ENCODE measurements at regions not wholly inside any gene's neighbourhood (a gene's known extent, or its start where the extent isn't known, plus 50 kb on each side); places are given as distances from the start of the nearest gene placed in this dataset.

GRCh38 chr15:96126859-96127258 lies 203.6 kb upstream of the NR2F2 start:
- TF ChIP-seq, protein P1, sequence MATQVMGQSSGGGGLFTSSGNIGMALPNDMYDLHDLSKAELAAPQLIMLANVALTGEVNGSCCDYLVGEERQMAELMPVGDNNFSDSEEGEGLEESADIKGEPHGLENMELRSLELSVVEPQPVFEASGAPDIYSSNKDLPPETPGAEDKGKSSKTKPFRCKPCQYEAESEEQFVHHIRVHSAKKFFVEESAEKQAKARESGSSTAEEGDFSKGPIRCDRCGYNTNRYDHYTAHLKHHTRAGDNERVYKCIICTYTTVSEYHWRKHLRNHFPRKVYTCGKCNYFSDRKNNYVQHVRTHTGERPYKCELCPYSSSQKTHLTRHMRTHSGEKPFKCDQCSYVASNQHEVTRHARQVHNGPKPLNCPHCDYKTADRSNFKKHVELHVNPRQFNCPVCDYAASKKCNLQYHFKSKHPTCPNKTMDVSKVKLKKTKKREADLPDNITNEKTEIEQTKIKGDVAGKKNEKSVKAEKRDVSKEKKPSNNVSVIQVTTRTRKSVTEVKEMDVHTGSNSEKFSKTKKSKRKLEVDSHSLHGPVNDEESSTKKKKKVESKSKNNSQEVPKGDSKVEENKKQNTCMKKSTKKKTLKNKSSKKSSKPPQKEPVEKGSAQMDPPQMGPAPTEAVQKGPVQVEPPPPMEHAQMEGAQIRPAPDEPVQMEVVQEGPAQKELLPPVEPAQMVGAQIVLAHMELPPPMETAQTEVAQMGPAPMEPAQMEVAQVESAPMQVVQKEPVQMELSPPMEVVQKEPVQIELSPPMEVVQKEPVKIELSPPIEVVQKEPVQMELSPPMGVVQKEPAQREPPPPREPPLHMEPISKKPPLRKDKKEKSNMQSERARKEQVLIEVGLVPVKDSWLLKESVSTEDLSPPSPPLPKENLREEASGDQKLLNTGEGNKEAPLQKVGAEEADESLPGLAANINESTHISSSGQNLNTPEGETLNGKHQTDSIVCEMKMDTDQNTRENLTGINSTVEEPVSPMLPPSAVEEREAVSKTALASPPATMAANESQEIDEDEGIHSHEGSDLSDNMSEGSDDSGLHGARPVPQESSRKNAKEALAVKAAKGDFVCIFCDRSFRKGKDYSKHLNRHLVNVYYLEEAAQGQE (IDR thresholded peaks at IDR 0.05; ENCODE audit: insufficient read depth in 1 of 2, low read depth in 2 of 2, low read length in 2 of 2), result no peak
- TF ChIP-seq POLR2AphosphoS5 (IDR thresholded peaks at IDR 0.05; ENCODE audit: low read depth, low read length) (no peak), FOXP2 (optimal IDR thresholded peaks at IDR 0.05; ENCODE audit: borderline replicate concordance, extremely low read depth, extremely low read length, insufficient read depth) (no peak), TAF1 (IDR thresholded peaks at IDR 0.05; ENCODE audit: borderline replicate concordance, insufficient read depth, low read length) (no peak)

Measured in PFSK-1 (cell line).